ENCODE measurements at regions not wholly inside any gene's neighbourhood (a gene's known extent, or its start where the extent isn't known, plus 50 kb on each side); places are given as distances from the start of the nearest gene placed in this dataset.
"Not testable (repeated sequence)": the region's sequence is repeated elsewhere in the genome, so short reads cannot be mapped to it uniquely, and the experiment has no call there.

DNA sequence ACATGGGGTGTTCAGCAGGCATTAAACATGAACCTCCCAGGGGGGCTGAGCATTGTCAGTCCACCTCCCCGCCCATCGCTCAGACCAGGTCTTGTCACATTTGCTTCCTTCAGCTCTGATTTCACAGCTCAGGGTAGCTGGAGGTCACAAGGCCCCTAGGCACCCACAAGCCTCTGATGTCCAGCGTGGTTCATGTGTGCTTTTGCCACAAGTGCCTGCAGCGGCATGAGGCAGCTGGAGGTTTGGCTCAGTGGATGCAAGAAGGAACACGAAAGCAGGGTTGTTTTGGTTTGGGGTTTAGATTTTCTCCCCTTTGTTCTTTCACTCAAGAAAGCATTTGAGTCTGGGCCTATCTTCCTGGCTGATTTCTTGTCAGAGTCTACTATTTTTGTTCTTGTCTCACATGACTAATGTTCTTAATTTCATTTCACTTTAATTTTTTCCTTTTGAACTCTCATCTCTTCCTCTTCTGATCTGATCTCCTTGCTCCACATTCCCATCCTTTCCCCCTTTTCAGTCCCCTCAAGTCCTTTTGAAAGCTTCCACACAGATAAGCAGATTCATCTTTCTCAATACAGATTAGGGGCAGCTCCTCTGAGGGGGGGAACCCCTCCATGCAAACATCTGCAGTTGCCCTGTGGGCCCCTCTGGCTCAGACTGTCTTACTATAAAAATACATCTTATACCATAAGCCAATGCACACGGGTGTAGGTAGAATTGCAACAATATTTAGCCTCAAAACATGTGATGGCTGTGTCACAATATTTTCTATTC is 68.1 kb upstream of the CEP85L start:
- DNase-seq (ENCODE audit: low spot score), result no peak

DNA sequence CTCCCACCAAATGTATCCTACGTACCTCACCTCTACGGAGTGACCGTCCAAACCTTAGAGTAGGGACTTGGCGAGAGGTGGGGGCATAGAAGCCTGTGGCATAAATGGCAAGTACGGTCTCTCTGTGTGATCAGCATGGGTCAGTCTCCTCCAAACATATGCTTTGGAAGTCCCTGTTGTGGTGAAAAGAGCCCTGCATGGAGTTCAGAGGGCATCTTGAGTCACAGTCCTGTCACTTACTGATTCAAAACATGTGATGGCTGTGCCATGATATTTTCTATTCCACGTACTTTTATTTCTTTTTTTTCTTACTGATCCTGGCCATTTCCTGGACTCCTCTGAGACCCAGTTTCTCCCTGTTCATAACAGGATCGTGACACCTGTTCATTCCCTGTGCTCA is 67.5 kb upstream of the CEP85L start:
- no peak for DNase-seq (ENCODE audit: low spot score)

DNA sequence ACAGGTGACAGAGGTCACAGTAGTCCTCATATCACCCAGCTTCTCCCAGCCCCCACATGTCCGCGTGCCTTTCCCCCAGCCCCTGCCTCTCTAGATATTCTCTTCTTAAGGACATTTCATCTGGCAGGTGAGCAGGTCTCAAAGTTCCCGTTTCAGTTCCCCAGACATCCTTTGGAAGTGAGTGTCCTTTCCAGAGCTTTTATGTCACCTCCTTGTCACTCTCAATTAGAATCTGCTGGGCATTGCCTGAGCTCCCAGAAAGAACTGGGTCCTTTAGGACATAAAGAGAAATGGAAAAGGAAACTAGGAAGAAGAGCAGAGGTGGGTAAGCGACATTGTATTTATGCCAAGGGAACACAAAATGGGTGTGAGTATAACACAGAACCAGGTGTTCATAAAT is 66.9 kb upstream of the CEP85L start:
- no peak for DNase-seq (ENCODE audit: low spot score)

DNA sequence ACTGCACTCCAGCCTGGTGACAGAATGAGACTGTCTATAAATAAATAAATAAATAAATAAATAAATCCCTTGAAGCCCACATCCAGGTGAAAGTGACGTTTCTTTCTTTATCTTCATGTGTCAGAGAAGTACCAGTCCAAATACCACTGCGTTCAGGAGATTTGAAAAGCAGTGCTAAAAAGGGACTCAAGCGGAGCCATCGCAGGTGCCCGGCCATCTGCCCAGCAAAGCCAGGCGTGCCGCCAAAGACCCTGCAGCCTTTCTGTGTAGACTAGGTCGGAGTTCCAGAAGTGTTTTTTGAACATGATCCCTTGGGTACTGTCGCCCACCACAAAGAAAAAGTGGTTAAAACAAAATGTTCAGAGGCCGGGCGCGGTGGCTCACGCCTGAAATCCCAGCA is 65.7 kb upstream of the CEP85L start:
- DNase-seq (ENCODE audit: low spot score), result no peak

DNA sequence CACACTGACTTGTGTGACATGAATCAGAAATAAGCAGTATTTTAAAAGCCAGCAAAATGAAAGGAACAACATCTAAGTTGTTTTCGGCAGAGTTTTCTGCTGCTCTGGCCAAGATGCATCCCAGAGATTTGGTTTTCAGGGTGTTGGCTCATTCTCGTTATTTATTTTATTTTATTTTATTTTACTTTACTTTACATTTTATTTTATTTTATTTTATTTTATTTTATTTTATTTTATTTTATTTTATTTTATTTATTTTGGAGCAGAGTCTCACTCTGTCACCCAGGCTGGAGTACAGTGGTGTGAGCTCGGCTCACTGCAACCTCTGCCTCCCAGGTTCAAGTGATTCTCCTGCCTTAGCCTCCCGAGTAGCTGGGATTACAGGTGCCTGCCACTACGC is 64.5 kb upstream of the CEP85L start:
- DNase-seq (ENCODE audit: low spot score), result not testable (repeated sequence)

DNA sequence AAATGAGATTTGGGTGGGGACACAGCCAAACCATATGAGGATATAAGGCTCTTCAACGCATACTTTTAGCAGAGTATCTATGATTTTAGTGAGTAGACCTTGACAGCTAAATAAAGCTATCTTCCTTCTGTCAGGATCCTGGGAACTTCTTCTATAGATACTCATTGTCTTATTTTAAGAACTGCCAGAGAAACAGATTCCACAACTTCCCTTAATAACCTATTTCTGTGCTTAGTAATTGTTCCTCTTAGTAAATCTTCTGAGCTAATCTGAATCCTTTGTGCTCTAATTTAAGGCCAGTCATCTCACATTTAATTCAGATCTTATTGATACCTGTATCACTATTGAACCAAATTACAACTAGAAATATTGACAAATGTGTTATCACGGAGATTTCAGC is 64.0 kb upstream of the CEP85L start:
- DNase-seq (ENCODE audit: low spot score), result no peak

DNA sequence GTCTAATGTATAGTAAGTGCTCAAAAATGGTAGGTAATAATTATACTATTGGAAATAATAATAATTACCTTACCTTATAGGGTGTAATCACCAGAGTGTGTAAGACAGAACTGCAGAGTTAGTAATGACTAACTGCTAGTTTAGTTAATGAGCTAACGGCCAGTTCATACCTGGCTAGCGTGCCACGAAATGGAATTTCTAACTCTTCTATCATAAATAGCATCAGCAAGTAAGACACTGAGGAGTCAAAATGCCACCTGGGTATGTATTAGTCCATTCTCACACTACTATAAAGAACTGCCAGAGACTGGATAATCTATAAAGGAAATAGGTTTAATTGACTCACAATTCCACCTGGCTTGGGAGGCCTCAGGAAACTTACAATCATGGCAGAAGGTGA is 63.4 kb upstream of the CEP85L start:
- no peak for DNase-seq (ENCODE audit: low spot score)

DNA sequence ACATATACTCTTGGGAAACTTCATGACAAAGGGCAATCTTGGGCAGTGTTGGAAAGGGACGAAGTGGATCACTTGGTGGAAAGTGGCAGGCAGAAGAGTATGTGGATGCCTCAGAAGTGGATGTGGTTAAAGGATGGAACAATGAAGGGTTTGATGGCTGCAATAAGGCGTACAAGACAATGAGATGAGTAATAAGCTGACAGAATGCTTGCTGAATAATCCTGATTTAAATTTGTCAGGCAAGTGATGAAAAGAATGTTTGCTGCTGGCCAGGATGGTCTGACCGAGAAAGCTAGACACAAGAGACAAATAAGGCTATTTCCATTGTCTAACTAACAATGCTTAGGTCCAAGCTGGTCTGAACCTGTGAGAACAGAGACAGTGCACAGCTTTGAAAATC is 61.6 kb upstream of the CEP85L start:
- DNase-seq (ENCODE audit: low spot score), result peak; percentile 66

DNA sequence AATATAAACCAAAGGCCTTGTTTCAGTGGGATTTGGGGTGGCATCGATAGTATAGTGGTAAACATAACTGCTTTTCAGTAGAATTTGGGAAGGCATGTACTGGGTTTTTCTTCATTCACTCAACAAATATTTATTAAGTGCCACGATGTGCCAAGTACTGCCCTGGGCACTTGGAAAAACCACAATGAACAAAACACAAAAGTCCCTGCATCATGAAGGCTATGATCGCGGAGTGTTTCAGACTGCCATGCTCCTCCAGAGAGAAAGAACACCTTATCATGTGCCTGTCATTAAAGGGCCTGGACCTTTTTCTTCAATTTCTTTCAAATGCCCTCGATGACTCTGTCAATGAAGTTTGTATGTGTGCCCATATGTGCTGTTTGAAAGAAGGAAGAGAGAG is 59.2 kb upstream of the CEP85L start:
- DNase-seq (ENCODE audit: low spot score), result no peak

DNA sequence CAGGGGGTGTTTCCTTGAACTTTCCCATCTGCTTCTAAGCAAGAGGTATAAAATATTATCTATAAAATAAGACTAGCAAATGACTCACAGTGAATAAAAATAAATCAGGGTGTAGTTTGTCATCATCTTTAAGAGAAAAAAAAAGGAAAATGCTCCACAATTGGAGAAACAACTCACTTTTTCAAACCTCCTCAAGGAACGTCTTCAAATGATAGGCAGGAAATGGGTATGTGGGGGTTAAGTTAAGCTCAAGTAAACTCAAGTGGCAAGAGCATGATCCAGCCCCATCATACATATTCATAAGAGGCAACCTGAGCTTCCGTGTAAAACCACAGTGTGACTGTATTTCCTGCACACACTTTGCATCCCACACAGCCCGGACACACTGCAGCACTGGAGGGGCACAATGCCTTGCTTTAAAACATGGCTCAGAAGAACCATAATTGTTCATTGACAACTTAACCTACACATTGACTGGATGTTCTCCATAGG is 58.5 kb upstream of the CEP85L start:
- peak; percentile 17 for DNase-seq (ENCODE audit: low spot score)

DNA sequence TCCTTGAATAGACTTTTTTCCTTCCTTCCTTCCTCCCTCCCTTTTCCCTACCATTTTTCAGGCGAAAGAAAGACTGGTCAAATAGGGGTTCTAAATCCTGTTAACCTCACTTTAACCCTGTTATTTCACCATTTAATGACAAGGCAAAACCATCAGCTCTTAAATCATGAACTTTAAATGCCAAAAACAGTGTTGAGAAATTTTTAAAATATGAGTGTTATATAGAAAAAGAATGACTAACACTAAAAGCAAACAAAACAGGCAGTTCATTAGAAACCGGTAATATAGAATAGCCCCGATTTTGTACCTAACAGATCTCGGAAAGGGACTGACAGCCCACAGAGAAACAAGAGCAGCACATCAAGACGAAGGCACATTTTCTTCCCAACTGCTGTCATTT is 57.4 kb upstream of the CEP85L start:
- DNase-seq (ENCODE audit: low spot score), result peak; percentile 23

DNA sequence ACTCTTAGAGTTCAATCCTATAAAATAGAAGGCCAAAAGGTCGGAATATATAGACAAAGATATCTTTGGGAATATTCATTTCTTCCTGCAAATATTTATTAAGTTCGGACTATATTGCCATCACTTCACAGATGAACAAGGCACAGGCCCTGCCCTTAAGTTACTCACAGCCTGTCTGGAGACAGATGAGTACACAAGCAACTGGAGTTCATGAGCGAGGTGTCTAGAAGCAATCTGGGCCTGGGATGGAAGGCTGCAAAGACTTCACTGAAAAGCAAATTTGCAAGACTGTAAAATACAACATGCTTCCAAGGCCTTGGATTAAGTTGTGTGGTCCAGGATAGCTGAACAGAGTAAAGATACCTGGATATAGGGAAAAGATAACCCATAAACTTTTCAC is 56.7 kb upstream of the CEP85L start:
- no peak for DNase-seq (ENCODE audit: low spot score)

DNA sequence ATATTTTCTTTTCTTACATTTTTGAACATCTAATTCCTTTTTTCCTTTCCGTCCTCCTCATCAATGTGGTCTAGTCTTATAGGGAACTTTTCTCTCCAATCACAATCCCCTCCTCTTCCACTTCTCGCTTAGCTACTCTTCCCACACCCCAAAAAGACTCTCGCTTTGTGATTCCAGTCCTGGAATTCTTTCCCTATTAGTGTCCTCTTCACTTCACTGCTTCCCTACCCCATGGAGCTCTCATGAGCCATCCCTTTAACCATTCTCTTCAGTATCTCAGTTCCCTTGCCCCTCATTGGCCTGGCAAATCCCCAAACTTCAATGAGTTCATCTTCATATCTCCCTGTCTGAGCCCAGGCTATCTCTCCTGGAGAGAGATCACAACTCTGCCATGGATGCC is 55.3 kb upstream of the CEP85L start:
- no peak for DNase-seq (ENCODE audit: low spot score)

DNA sequence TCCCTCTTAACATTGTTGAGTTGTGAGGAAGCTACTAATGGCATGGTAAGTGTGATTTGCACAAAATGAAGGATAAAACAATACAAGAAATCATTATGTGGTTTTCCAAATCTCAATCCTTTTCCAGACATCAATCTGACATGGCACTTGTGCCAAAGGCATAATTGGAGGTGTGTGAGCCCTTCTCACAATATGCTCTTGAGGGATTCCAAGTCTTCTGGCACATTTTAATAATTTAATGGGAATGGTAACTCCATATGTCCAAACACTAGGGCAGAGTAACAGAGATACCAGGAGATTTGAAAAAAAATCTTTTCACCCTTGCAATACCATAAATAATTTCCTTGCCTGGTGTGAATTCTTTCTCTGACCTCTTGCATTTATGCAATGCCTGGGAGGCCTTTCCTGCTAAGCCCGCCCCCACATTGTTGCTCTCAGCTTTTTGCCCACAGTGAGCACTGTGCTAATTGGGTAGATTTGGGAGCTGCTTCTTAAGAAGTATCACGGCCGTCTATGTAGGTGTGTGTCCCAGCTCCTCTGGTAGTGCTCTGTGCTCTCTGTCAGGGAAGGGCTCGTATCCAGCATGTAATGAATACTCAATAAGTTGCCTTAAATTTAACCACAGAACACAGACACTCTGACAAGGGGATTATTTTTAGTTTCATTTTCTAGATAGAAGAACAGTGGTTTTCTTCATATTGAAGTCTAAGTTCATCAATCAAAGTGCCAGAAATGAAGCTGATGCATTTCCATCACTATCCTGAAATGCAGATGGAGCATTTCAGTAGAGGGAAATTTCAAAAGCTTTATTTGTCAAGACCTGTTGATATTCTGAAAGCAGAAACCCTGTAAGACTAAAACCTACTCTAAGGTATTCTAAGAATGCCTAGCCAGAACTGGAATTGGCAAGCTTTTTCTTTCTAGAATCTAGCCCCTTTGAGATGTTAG is 54.4 kb upstream of the CEP85L start:
- DNase-seq (ENCODE audit: low spot score), result peak; percentile 54

DNA sequence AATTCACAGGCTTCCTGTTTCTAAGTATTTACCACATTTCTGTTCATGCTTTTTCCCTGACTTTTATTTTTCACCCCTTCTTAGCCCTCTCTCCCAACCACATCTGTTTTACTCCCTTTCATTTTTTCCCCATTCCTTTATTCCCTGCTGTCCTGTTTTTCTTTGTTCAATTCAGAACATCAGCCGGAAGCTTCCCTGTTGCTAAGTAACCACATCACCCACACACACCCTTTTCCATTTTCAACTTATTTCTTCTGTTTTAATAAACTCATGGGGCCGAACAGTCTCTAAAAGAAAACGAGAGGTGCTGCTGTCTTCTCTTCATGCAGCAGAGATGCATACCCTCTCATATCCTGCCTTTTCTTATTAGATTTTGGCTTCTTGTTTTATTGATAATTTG is 53.5 kb upstream of the CEP85L start:
- peak; percentile 17 for DNase-seq (ENCODE audit: low spot score)

DNA sequence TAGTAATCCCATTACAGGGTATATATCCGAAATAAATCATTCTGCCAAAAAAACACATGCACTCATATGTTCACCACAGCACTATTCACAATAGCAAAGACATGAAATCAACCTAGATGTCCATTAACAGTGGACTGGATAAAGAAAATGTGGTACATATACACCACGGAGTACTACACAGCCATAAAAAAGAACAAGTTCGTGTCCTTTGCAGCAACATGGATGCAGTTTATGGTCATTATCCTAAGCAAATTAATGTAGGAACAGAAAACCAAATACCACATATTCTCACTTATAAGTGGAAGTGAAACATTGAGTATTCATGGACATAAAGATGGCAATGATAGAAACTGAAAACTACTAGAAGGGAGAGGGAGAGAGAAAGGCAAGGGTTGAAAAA is 49.9 kb upstream of the CEP85L start:
- DNase-seq (ENCODE audit: low spot score), result not testable (repeated sequence)

All from AG08395 (cell line).